Endothelial cell of umbilical vein (primary cell): ENCODE measurements at regions not wholly inside any gene's neighbourhood (a gene's known extent, or its start where the extent isn't known, plus 50 kb on each side); places are given as distances from the start of the nearest gene placed in this dataset.

Experiments used
- BruUV-seq: library from RNA; stranded (reverse); fragments of 400-500 nt; replicated peaks from 2 replicates; lab custom pipeline; 2021; lab: Mats Ljungman, UMichigan
- CTCF ChIA-PET: fragments of 300-600, 350-600 bp; sonication (Branson Sonifier 250); formaldehyde crosslinking; loops from one replicate; lab custom pipeline; 2021; ENCODE audit warnings: antibody characterized with exemption, inconsistent platforms; lab: Charles Lee
- POLR2A ChIA-PET: fragments of 300-600, 350-600 bp; sonication (Branson Sonifier 250); formaldehyde crosslinking; loops from one replicate; lab custom pipeline; 2021; ENCODE audit warnings: antibody characterized with exemption, inconsistent platforms; lab: Charles Lee
- DNase-seq: peaks from one replicate; pipeline ENCODE4 v3.0.0-alpha.2; 2011; ENCODE audit warnings: low read depth, low spot score
- FAIRE-seq: peaks from 2 replicates; lab custom pipeline; 2011; peaks lifted over from hg19 to GRCh38; lab: Jason Lieb, UNC
- H2AFZ ChIP-seq: 2 replicates; pipeline ENCODE4 v1.6.0; 2012; ENCODE audit warnings: low read depth, low read length, control low read depth, inconsistent platforms
- H3K27ac ChIP-seq: 2 replicates; pipeline ENCODE4 v1.5.1; 2011; ENCODE audit warnings: low read depth, mild to moderate bottlenecking, control low read depth, low read length, moderate library complexity; ENCODE audit not compliant: insufficient read depth
- H3K27me3 ChIP-seq, 2 experiments: 2 replicates each; pipeline versions ENCODE4 v1.6.0 to v1.6.1; 2011; ENCODE audit warnings: low read length in 2 of 2, mixed read lengths in 1 of 2; ENCODE audit not compliant: control insufficient read depth in 2 of 2, insufficient read depth in 2 of 2
- H3K36me3 ChIP-seq, 2 experiments: 2 replicates in 1 of 2; 3 replicates in 1 of 2; pipeline ENCODE4 v1.5.1; 2011; ENCODE audit warnings: low read length in 2 of 2, mild to moderate bottlenecking in 1 of 2, moderate library complexity in 1 of 2; ENCODE audit not compliant: control insufficient read depth in 2 of 2, insufficient read depth in 2 of 2; ENCODE audit errors: extremely low read depth in 1 of 2
- H3K4me1 ChIP-seq: 3 replicates; pipeline ENCODE4 v1.5.1; 2011; ENCODE audit warnings: mild to moderate bottlenecking, low read length; ENCODE audit not compliant: control insufficient read depth, insufficient read depth; ENCODE audit errors: extremely low read depth
- H3K4me2 ChIP-seq: 2 replicates; pipeline ENCODE4 v1.6.1; 2011; ENCODE audit warnings: low read length, control low read depth, mixed read lengths; ENCODE audit not compliant: insufficient read depth
- H3K4me3 ChIP-seq, 3 experiments: fragments of 200-600 bp in 1 of 3; sonication (generic), shearing (Covaris generic) in 1 of 3; replicated peaks in 1 of 3; 2 replicates each; pipeline ENCODE4 v1.5.1; 2011 to 2016; ENCODE audit warnings: control low read depth in 3 of 3, low read length in 3 of 3, mild to moderate bottlenecking in 2 of 3, inconsistent platforms in 1 of 3, low read depth in 1 of 3, moderate library complexity in 1 of 3; ENCODE audit not compliant: insufficient read depth in 1 of 3
- H3K79me2 ChIP-seq: 2 replicates; pipeline ENCODE4 v1.6.0; 2012; ENCODE audit warnings: low read length, inconsistent platforms; ENCODE audit not compliant: control insufficient read depth, insufficient read depth
- H3K9ac ChIP-seq: replicated peaks from 2 replicates; pipeline ENCODE3; 2011; ENCODE audit warnings: low read length, control low read depth; ENCODE audit not compliant: insufficient read depth; ENCODE audit errors: extremely low read depth
- H3K9me1 ChIP-seq: replicated peaks from 3 replicates; pipeline ENCODE4 v1.6.0; 2011; ENCODE audit warnings: mild to moderate bottlenecking, low read length; ENCODE audit not compliant: control insufficient read depth, insufficient read depth; ENCODE audit errors: extremely low read depth
- H3K9me3 ChIP-seq: replicated peaks from 2 replicates; pipeline ENCODE4 v1.5.1; 2012; ENCODE audit warnings: low read length, inconsistent platforms; ENCODE audit not compliant: control insufficient read depth, insufficient read depth
- H4K20me1 ChIP-seq: replicated peaks from 2 replicates; pipeline ENCODE3; 2011; ENCODE audit warnings: mild to moderate bottlenecking, low read length; ENCODE audit not compliant: control insufficient read depth, insufficient read depth; ENCODE audit errors: extremely low read depth
- EZH2 ChIP-seq: IDR thresholded peaks from 2 replicates; pipeline ENCODE4 v1.6.1; 2012; ENCODE audit warnings: borderline replicate concordance, low read depth, mild to moderate bottlenecking, moderate library complexity, low read length, inconsistent platforms; ENCODE audit not compliant: severe bottlenecking
- FOS ChIP-seq: IDR thresholded peaks from 2 replicates; pipeline ENCODE4 v1.6.1; 2011; ENCODE audit warnings: mild to moderate bottlenecking, low read length, moderate library complexity, borderline replicate concordance; ENCODE audit not compliant: insufficient read depth
- GATA2 ChIP-seq: IDR thresholded peaks from 2 replicates; pipeline ENCODE4 v1.7.0; 2011; ENCODE audit warnings: low read depth, mild to moderate bottlenecking, moderate library complexity, mixed read lengths, low read length; ENCODE audit not compliant: insufficient read length, insufficient read depth
- JUN ChIP-seq: IDR thresholded peaks from 2 replicates; pipeline ENCODE4 v1.6.1; 2011; ENCODE audit warnings: borderline replicate concordance, low read depth; ENCODE audit not compliant: insufficient read length, insufficient read depth
- MYC ChIP-seq: IDR thresholded peaks from one replicate; pipeline ENCODE4 v1.6.1; 2011; ENCODE audit warnings: mild to moderate bottlenecking, low read depth, low read length
- POLR2A ChIP-seq: IDR thresholded peaks from 2 replicates; pipeline ENCODE4 v1.6.1; 2012; ENCODE audit warnings: low read depth, mild to moderate bottlenecking, control low read depth, low read length
- POLR2AphosphoS5 ChIP-seq: IDR thresholded peaks from 2 replicates; pipeline ENCODE4 v1.6.1; 2012; ENCODE audit warnings: low read depth, mild to moderate bottlenecking, control low read depth, low read length, moderate library complexity; ENCODE audit not compliant: insufficient read depth
- dilution Hi-C: fragments of 300-500 bp; cut with MboI; formaldehyde crosslinking; loops from one replicate; pipeline ENCODE4 v1.15.0; 2019; ENCODE audit warnings: low sequenced_read_pairs; ENCODE audit not compliant: extremely low pct_ligation_motif_present
- intact Hi-C: fragments of 100-400 bp; cut with micrococcal nuclease; formaldehyde crosslinking; loops from one replicate; pipeline ENCODE4 v1.10.0; 2022
- TF ChIP-seq, protein P1 (sequence below): IDR thresholded peaks from 2 replicates; pipeline ENCODE4 v1.6.1; 2011; ENCODE audit not compliant: insufficient read depth, insufficient read length
- TF ChIP-seq, protein P2 (sequence below), 2 donors: IDR thresholded peaks; 1 replicate in 1 of 2; 2 replicates in 1 of 2; pipeline ENCODE4 v1.5.1; 2011; ENCODE audit warnings: low read length in 2 of 2, mild to moderate bottlenecking in 2 of 2, moderate library complexity in 2 of 2, control low read depth in 1 of 2, inconsistent platforms in 1 of 2, low read depth in 1 of 2; ENCODE audit not compliant: insufficient read depth in 1 of 2; ENCODE audit errors: extremely low read depth in 1 of 2

DNA sequence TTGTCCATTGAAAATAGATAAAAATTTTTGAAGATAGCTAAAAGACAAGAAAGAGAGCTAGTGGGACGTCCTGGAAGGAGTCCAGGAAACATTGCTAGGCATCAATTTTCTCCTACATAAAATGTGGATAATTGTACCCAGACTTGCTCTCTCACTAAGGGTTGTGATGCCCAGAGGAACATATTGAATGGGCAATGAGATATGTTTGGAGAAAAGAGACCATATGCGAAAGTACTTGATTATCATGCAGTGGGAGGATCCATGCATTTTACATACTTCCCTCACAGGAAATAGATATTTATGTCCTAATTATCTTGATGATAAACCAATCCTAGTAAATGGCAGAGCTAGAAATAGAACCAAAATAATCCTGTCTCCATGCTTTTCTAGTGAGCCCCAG lies 108.4 kb upstream of the TNR start:
- Histone ChIP-seq H3K9ac (no peak overlapping the region), H3K4me2 (no peak overlapping the region), H3K4me3 (no peak overlapping the region), H3K9me1 (no peaks in the 10 kb centered on the region), H3K36me3 (no peaks in the 10 kb centered on the region), H3K9me3 (no peaks in the 10 kb centered on the region), H4K20me1 (no peaks in the 10 kb centered on the region), H3K79me2 (no peaks in the 10 kb centered on the region), H3K27ac (no peak overlapping the region), H2AFZ (no peak overlapping the region), H3K4me1 (no peaks in the 10 kb centered on the region), H3K27me3 (peaks cover 2 to 5% of the 10 kb centered on the region in 2 experiments)
- no peak for DNase-seq
- BruUV-seq = no TSS peak
- ChIA-PET CTCF (interaction anchor here (1.3 kb wide), 1 partner anchor 12 kb away, joined by 3 read pairs; no protein-coding TSS in a partner anchor), POLR2A (no interaction called here)
- intact Hi-C loops (no loop called here), dilution Hi-C loops (no loop called here)
- TF ChIP-seq, protein P1, sequence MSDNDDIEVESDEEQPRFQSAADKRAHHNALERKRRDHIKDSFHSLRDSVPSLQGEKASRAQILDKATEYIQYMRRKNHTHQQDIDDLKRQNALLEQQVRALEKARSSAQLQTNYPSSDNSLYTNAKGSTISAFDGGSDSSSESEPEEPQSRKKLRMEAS = no peak
- TF ChIP-seq EZH2 = no peak
- no peak for FAIRE-seq

DNA sequence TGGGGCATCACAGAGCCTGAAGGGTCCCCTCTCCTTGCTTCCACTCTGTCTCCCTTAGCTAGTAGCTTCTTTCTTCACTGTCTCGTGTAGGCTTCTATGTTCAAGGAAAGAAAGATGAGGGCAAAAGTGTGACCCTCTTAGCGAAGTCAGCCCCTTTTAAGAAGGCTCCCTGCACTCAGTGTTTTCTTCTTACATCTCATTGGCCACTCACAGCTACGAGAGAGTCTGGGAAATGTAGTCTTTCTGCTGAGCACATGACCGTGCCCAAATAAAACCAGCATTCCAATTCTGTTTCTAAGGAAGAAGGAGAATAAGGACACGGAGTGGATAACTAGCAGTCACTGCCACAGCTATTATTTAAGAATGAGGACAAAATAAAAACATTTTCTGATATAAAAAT lies 104.9 kb upstream of the TNR start:
- intact Hi-C loops = no loop called here
- no peak overlapping the region for H3K27ac ChIP-seq
- H3K9me3 ChIP-seq = no peaks in the 10 kb centered on the region
- peaks cover 2 to 5% of the 10 kb centered on the region in 2 experiments for H3K27me3 ChIP-seq
- no peak overlapping the region for H3K9ac ChIP-seq
- FAIRE-seq (no peak), DNase-seq (no peak)
- H3K9me1 ChIP-seq = no peaks in the 10 kb centered on the region
- no peaks in the 10 kb centered on the region for H4K20me1 ChIP-seq
- no peak overlapping the region for H3K4me3 ChIP-seq
- POLR2A ChIA-PET = no interaction called here
- H3K79me2 ChIP-seq = no peaks in the 10 kb centered on the region
- no peak overlapping the region for H2AFZ ChIP-seq
- TF ChIP-seq POLR2A (no peak), GATA2 (no peak), MYC (no peak), EZH2 (no peak), POLR2AphosphoS5 (no peak), JUN (no peak), FOS (no peak)
- TF ChIP-seq, protein P2, sequence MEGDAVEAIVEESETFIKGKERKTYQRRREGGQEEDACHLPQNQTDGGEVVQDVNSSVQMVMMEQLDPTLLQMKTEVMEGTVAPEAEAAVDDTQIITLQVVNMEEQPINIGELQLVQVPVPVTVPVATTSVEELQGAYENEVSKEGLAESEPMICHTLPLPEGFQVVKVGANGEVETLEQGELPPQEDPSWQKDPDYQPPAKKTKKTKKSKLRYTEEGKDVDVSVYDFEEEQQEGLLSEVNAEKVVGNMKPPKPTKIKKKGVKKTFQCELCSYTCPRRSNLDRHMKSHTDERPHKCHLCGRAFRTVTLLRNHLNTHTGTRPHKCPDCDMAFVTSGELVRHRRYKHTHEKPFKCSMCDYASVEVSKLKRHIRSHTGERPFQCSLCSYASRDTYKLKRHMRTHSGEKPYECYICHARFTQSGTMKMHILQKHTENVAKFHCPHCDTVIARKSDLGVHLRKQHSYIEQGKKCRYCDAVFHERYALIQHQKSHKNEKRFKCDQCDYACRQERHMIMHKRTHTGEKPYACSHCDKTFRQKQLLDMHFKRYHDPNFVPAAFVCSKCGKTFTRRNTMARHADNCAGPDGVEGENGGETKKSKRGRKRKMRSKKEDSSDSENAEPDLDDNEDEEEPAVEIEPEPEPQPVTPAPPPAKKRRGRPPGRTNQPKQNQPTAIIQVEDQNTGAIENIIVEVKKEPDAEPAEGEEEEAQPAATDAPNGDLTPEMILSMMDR (IDR thresholded peaks at IDR 0.05; ENCODE audit: extremely low read depth in 1 of 2, insufficient read depth in 1 of 2, low read depth in 1 of 2, low read length in 2 of 2) = no peak
- TF ChIP-seq, protein P1 = no peak
- no peaks in the 10 kb centered on the region for H3K4me1 ChIP-seq
- BruUV-seq = no TSS peak
- no peak overlapping the region for H3K4me2 ChIP-seq
- no peaks in the 10 kb centered on the region for H3K36me3 ChIP-seq
- CTCF ChIA-PET = no interaction called here
- dilution Hi-C loops = no loop called here
